22Rv1 (cell line): ENCODE measurements at regions not wholly inside any gene's neighbourhood (a gene's known extent, or its start where the extent isn't known, plus 50 kb on each side); places are given as distances from the start of the nearest gene placed in this dataset.

Experiments used
- H3K27ac ChIP-seq: fragments of 450-650 bp; 2 replicates; pipeline ENCODE4 v1.5.1; 2017
- ZFX ChIP-seq: fragments of 450-650 bp; IDR thresholded peaks from 2 replicates; pipeline ENCODE4 v1.6.1; 2017; ENCODE audit warnings: antibody characterized with exemption, borderline replicate concordance
- TF ChIP-seq, protein P1 (sequence below): fragments of 450-650 bp; IDR thresholded peaks from 2 replicates; pipeline ENCODE4 v1.5.1; 2017; ENCODE audit warnings: mild to moderate bottlenecking

DNA sequence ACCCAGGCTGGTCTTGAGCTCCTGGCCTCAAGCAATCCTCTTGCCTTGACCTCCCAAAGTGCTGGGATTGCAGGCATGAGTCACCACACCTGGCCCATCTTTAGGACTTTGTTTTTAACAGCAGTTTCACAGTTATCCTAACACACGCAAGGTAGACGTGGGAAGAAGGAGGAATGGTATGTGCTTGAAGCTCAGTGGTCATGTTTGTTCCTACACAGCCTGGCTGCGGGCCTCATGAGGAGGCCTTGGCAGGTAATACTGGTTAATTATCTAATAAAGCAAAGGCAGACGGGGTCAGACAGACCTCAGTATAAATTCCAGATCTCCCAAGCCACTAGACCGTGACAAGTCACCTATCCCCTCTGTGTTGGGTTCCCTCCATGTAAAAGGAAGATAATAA, 271.8 kb downstream of the PCNX1 start:
- TF ChIP-seq, protein P1, sequence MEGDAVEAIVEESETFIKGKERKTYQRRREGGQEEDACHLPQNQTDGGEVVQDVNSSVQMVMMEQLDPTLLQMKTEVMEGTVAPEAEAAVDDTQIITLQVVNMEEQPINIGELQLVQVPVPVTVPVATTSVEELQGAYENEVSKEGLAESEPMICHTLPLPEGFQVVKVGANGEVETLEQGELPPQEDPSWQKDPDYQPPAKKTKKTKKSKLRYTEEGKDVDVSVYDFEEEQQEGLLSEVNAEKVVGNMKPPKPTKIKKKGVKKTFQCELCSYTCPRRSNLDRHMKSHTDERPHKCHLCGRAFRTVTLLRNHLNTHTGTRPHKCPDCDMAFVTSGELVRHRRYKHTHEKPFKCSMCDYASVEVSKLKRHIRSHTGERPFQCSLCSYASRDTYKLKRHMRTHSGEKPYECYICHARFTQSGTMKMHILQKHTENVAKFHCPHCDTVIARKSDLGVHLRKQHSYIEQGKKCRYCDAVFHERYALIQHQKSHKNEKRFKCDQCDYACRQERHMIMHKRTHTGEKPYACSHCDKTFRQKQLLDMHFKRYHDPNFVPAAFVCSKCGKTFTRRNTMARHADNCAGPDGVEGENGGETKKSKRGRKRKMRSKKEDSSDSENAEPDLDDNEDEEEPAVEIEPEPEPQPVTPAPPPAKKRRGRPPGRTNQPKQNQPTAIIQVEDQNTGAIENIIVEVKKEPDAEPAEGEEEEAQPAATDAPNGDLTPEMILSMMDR: no peak
- TF ChIP-seq ZFX: no peak

GRCh38 chr14:71180397-71180796, 273.1 kb downstream of the PCNX1 start:
- TF ChIP-seq, protein P1: no peak
- no peak for TF ChIP-seq ZFX
- no peak overlapping the region for H3K27ac ChIP-seq

More for the DNA sequence above, 271.8 kb downstream of the PCNX1 start:
- H3K27ac ChIP-seq: no peak overlapping the region

DNA sequence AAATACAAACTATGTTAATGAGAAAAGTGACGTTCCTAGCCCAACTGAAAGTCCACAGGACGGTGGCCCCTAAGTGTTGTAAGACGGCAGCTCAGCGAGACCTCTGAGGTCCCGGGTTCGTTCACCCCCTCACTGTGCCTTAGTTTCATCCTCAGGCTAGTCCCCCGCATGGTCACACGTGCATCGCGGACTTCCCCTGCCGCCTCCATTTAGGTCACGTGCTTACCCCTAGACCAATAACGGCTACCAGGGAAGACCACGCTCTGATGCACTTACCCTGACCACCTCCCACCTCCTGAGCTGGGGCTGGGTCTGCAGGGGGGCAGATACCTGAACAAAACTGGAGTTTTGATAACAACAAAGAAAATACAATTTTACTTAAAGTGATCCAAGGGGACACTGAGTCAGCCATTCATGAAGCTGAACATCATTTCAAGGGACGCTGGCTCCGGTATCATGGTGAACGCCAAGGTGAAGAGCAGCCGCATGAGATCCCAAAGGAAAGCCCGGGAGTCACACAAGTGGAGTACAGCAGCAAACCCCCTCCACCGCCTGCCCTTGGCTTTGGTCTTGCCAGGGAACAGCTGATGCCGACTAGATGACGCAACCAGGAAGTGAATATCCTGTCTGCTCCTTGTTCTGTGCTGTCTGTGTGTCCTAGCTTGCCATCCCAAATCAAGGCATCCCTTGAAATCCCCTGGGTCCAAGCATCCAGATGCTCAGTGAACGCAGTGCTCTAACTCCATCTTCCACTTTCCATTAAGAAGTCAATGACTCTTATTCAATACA, 274.1 kb downstream of the PCNX1 start:
- no peak for TF ChIP-seq ZFX
- TF ChIP-seq, protein P1: no peak
- H3K27ac ChIP-seq: no peak overlapping the region

DNA sequence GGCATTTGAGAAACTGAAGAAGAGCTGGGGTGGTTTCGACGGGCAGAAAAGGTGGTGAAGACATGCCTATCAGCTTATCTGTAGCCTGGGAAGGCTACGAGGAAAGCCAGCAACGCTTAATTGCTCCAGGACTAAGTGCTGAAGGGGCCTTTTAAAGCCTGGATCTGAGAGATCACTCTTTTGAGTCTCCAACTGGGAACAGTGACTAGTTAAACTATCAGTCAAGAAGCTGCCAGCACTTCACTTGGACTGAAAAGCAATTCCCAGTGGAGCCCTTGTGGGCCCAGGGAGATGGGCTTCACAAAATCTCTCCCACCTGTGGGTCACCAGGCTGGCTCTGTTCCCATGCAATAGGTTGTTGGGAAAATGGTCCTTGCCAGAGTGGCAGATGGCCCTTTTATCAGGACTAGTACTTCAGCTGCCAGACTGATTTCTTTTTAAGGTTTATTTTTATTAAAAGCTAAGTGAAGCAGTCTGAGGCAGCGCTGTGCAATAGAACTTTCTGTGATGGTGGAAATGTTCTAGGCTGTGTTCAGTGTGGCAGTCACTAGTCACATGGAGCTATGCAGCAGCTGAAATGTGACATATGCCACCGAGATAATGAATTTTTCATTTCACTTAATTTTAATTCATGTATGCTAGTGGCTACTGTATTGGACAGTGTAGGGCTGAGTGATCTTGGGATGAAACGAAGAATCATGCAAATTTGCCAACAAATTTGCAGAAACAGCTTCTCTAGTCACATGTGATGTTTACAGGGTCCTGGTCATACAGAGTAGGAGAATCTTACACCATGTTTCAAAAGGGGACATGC, 276.8 kb downstream of the PCNX1 start:
- TF ChIP-seq, protein P1: no peak
- no peak for TF ChIP-seq ZFX
- no peak overlapping the region for H3K27ac ChIP-seq

DNA sequence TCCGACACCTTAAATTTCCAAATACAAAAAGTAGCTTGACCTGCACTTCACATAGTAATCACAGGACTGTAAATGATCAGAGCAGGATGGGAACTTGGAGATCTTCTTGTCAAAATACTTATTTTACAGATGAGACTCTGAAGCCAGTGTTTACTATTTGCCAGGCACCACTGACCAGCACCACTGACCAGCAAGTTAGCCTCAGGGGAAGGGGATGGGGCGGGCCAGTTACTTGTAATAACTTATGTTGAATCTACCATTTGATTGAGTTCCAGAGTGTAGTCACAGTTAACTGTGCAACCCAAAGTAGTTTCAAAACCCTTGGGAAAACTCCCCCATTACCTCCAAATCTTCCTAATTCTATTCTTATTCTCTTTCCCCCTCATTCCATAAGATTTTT, 278.4 kb downstream of the PCNX1 start:
- TF ChIP-seq, protein P1: no peak
- TF ChIP-seq ZFX: no peak

DNA sequence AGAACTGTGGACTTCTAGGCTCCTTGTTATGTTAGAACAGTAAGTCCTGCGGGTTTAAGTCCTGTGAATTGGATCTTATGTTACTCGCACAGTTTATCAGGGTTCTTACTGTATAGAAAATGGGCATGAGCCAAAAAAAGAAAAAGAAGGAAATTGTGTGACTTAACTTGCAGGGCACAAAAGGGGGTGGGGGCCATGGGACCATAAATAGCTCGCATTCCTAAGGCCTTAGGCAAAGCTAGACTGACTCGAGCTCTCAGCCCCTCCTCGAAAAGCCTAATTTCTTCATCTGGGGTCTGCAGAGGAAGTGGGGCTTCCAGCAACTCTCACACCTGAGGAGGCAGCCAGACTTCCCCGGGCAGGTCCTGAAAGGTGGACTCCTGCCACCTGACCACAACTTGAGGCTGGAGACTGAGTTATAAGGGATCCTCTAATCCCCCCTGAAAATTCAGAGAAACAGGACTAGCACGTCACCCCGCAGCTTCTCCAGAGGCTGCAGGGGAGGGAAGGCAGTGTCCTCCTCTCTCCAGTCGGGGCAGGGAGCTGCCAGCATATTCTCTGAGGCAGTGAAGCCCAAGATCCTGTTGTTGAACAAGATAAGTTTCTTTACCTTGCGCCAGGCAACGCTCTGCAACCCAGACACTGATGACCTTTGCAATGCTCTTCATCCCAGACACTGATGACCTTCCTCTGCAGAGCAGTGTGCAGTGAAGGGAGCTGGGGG, 280.5 kb downstream of the PCNX1 start:
- H3K27ac ChIP-seq: no peak overlapping the region
- TF ChIP-seq ZFX: no peak
- TF ChIP-seq, protein P1: no peak

More for the DNA sequence above, 278.4 kb downstream of the PCNX1 start:
- H3K27ac ChIP-seq: no peak overlapping the region
